GM21360 (cell line): ENCODE measurements at regions not wholly inside any gene's neighbourhood (a gene's known extent, or its start where the extent isn't known, plus 50 kb on each side); places are given as distances from the start of the nearest gene placed in this dataset.

Experiments used
- ATAC-seq: cut with Tn5 transposase; IDR thresholded peaks from one replicate; pipeline ENCODE4 v1.9.1; 2021; ENCODE audit warnings: mild to moderate bottlenecking, moderate library complexity; ENCODE audit not compliant: unreplicated experiment

GRCh38 chr12:132395192-132395907, 66.0 kb upstream of the GALNT9 start:
- no peak for ATAC-seq

- no peak for ATAC-seq
These were observed 64.9 kb upstream of the GALNT9 start for GRCh38 chr12:132393991-132394949.

GRCh38 chr12:132393245-132393795, 63.9 kb upstream of the GALNT9 start:
- ATAC-seq: no peak

- ATAC-seq: no peak
These were observed 63.2 kb upstream of the GALNT9 start for GRCh38 chr12:132392389-132393244.

GRCh38 chr12:132391326-132392041, 62.1 kb upstream of the GALNT9 start:
- ATAC-seq: no peak

GRCh38 chr12:132390287-132391076, 61.1 kb upstream of the GALNT9 start:
- no peak for ATAC-seq

- ATAC-seq: no peak
These were observed 60.3 kb upstream of the GALNT9 start for GRCh38 chr12:132389526-132390286.

- no peak for ATAC-seq
These were observed 59.6 kb upstream of the GALNT9 start for GRCh38 chr12:132389026-132389425.

GRCh38 chr12:132388379-132389015, 59.1 kb upstream of the GALNT9 start:
- ATAC-seq: no peak

GRCh38 chr12:132386926-132387497, 57.6 kb upstream of the GALNT9 start:
- ATAC-seq: no peak

- no peak for ATAC-seq
These were observed 56.7 kb upstream of the GALNT9 start for GRCh38 chr12:132385923-132386751.

GRCh38 chr12:132384916-132385774, 55.8 kb upstream of the GALNT9 start:
- ATAC-seq: no peak

GRCh38 chr12:132380641-132381040, 51.3 kb upstream of the GALNT9 start:
- no peak for ATAC-seq

- ATAC-seq: no peak
These were observed 50.6 kb upstream of the GALNT9 start for GRCh38 chr12:132379996-132380395.

- no peak for ATAC-seq
These were observed 50.2 kb upstream of the GALNT9 start for GRCh38 chr12:132379576-132379975.
